ENCODE measurements at regions not wholly inside any gene's neighbourhood (a gene's known extent, or its start where the extent isn't known, plus 50 kb on each side); places are given as distances from the start of the nearest gene placed in this dataset.

DNA sequence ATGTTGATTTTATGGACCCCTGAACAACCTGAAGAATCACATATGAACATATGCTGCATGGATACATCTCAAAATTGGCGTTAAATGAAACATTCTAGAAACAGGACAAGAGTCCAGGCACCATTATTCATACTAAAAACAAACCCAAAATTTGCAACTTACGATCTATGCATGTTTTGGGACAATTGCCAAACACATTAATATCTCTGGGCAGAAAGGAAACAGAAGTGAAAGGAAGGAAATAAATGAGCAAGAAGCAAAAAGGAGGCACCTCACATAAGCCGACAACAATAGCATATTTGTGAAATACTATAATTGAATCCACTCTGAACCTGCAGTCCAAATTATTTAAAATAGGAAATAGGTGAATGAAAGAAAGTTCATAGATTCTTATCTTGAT lies 1505.3 kb downstream of the AACS start:
- TF ChIP-seq, protein P1, sequence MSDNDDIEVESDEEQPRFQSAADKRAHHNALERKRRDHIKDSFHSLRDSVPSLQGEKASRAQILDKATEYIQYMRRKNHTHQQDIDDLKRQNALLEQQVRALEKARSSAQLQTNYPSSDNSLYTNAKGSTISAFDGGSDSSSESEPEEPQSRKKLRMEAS (IDR thresholded peaks at IDR 0.05): no peak
- FAIRE-seq: no peak

More for the DNA sequence above, 1505.3 kb downstream of the AACS start:
- H3K9me3 ChIP-seq (ENCODE audit: insufficient read depth in 2 of 2, low read depth in 1 of 2, low read length in 1 of 2): peaks cover 8 to 12% of the 10 kb centered on the region in 2 experiments
- H3K27me3 ChIP-seq (replicated peaks in 1 of 4; ENCODE audit: control insufficient read depth in 3 of 4, extremely low read depth in 1 of 4, insufficient read depth in 3 of 4, low read length in 3 of 4): no peaks in the 10 kb centered on the region; a peak in 1 of 7 replicates
- POLR2A ChIA-PET (ENCODE audit: partially characterized antibody): no interaction called here
- no peak overlapping the region for H3K14ac ChIP-seq (ENCODE audit: insufficient read length)
- CTCF ChIA-PET (ENCODE audit: partially characterized antibody): no interaction called here
- H4K8ac ChIP-seq (ENCODE audit: extremely low read depth, insufficient read depth, low read length): no peak overlapping the region
- DNase-seq (ENCODE audit: low read depth in 1 of 2, low spot score in 2 of 2): no peak
- no peak overlapping the region for H2AFZ ChIP-seq (ENCODE audit: low read length)
- no peak overlapping the region for H3K9ac ChIP-seq (replicated peaks in 1 of 4; ENCODE audit: extremely low read depth in 1 of 4, low read depth in 3 of 4, low read length in 3 of 4)
- no peak overlapping the region for H3K27ac ChIP-seq (ENCODE audit: low read depth, low read length)
- H3K36me3 ChIP-seq (ENCODE audit: control insufficient read depth in 2 of 4, insufficient read depth in 4 of 4, low read length in 3 of 4): 0 out of 8 replicates have a peak, but pooled peaks cover 0 to 4% (median 0%) of the 10 kb centered on the region in 4 experiments
- H3K56ac ChIP-seq (replicated peaks; ENCODE audit: insufficient read length, low read depth, low read length): no peak overlapping the region
- H2BK15ac ChIP-seq (ENCODE audit: low read length): no peak overlapping the region
- H3K79me2 ChIP-seq (ENCODE audit: control insufficient read depth in 1 of 2, insufficient read depth in 2 of 2, low read length in 2 of 2): no peaks in the 10 kb centered on the region
- H3K23ac ChIP-seq (ENCODE audit: insufficient read length): no peak overlapping the region
- no peak overlapping the region for H4K91ac ChIP-seq (replicated peaks; ENCODE audit: insufficient read length, low read length)
- no peak overlapping the region for H3K4me3 ChIP-seq (ENCODE audit: extremely low read depth in 1 of 4, insufficient read depth in 2 of 4, low read depth in 3 of 4, low read length in 4 of 4)
- no peak overlapping the region for H4K5ac ChIP-seq (ENCODE audit: insufficient read length, low read depth, low read length)
- no peak overlapping the region for H3K18ac ChIP-seq (ENCODE audit: extremely low read depth, low read length)
- WGBS, 2 experiments (ENCODE audit: extremely low coverage in 1 of 2, insufficient coverage in 1 of 2, insufficient read length in 1 of 2, insufficient replicate concordance in 2 of 2, low coverage in 1 of 2, low lambda C conversion rate in 2 of 2, missing lambda C conversion rate in 1 of 2): 90% methylated on average over 3 of the region's 3 CpGs; no CpG with 5 or more reads in 1 of the 2 experiments
- H2BK120ac ChIP-seq (replicated peaks; ENCODE audit: low read depth, low read length): no peak overlapping the region
- no peak overlapping the region for H2BK12ac ChIP-seq (ENCODE audit: low read depth, low read length)
- no peaks in the 10 kb centered on the region for H4K20me1 ChIP-seq (replicated peaks in 1 of 2; ENCODE audit: control insufficient read depth in 1 of 2, insufficient read depth in 2 of 2, low read length in 2 of 2)
- no peaks in the 10 kb centered on the region for H3K23me2 ChIP-seq (ENCODE audit: low read depth, low read length)
- H2BK5ac ChIP-seq (ENCODE audit: low read depth, low read length): no peak overlapping the region
- H3K4me2 ChIP-seq (ENCODE audit: insufficient read depth in 1 of 2, low read depth in 2 of 2, low read length in 2 of 2): no peak overlapping the region
- H3K4ac ChIP-seq (replicated peaks; ENCODE audit: insufficient read length, low read depth, low read length): no peak overlapping the region
- no peak overlapping the region for H2AK5ac ChIP-seq (ENCODE audit: low read depth, low read length)
- H3K79me1 ChIP-seq (ENCODE audit: low read depth, low read length): no peaks in the 10 kb centered on the region
- H2BK20ac ChIP-seq (ENCODE audit: low read length): no peak overlapping the region
- H3K4me1 ChIP-seq (replicated peaks in 1 of 4; ENCODE audit: control insufficient read depth in 3 of 4, insufficient read depth in 4 of 4, low read length in 3 of 4): peaks cover 0 to 3% (median 0%) of the 10 kb centered on the region in 4 experiments; a peak in 1 of 7 replicates
